ENCODE measurements at regions not wholly inside any gene's neighbourhood (a gene's known extent, or its start where the extent isn't known, plus 50 kb on each side); places are given as distances from the start of the nearest gene placed in this dataset.

GRCh38 chr1:209375671-209376365 is 207.7 kb upstream of the CAMK1G start:
- H3K4me3 ChIP-seq (ENCODE audit: control insufficient read depth, low read depth, low read length) = no peak overlapping the region

GRCh38 chr1:209376774-209377173 is 206.7 kb upstream of the CAMK1G start:
- TF ChIP-seq CTCF (IDR thresholded peaks at IDR 0.05; ENCODE audit: control insufficient read depth, insufficient read depth, low read depth, low read length, missing control alignments) = no peak
- no peak for DNase-seq (ENCODE audit: low read depth)
- H3K4me3 ChIP-seq (ENCODE audit: control insufficient read depth, low read depth, low read length) = no peak overlapping the region

More at GRCh38 chr1:209375671-209376365, 207.7 kb upstream of the CAMK1G start:
- no peak for TF ChIP-seq CTCF (IDR thresholded peaks at IDR 0.05; ENCODE audit: control insufficient read depth, insufficient read depth, low read depth, low read length, missing control alignments)
- DNase-seq (ENCODE audit: low read depth) = peak; percentile 17

GRCh38 chr1:209377995-209378394 is 205.5 kb upstream of the CAMK1G start:
- TF ChIP-seq CTCF (IDR thresholded peaks at IDR 0.05; ENCODE audit: control insufficient read depth, insufficient read depth, low read depth, low read length, missing control alignments) = no peak
- H3K4me3 ChIP-seq (ENCODE audit: control insufficient read depth, low read depth, low read length) = no peak overlapping the region
- DNase-seq (ENCODE audit: low read depth) = no peak

- no peak for DNase-seq (ENCODE audit: low read depth)
- TF ChIP-seq CTCF (IDR thresholded peaks at IDR 0.05; ENCODE audit: control insufficient read depth, insufficient read depth, low read depth, low read length, missing control alignments) = no peak
- no peak overlapping the region for H3K4me3 ChIP-seq (ENCODE audit: control insufficient read depth, low read depth, low read length)
Measured at GRCh38 chr1:209379280-209379679, 204.2 kb upstream of the CAMK1G start.

GRCh38 chr1:209380420-209380819 is 203.1 kb upstream of the CAMK1G start:
- no peak for TF ChIP-seq CTCF (IDR thresholded peaks at IDR 0.05; ENCODE audit: control insufficient read depth, insufficient read depth, low read depth, low read length, missing control alignments)
- DNase-seq (ENCODE audit: low read depth) = no peak
- H3K4me3 ChIP-seq (ENCODE audit: control insufficient read depth, low read depth, low read length) = no peak overlapping the region

- TF ChIP-seq CTCF (IDR thresholded peaks at IDR 0.05; ENCODE audit: control insufficient read depth, insufficient read depth, low read depth, low read length, missing control alignments) = no peak
Measured at GRCh38 chr1:209382231-209383100, 201.0 kb upstream of the CAMK1G start.

More at GRCh38 chr1:209382231-209383100, 201.0 kb upstream of the CAMK1G start:
- no peak for DNase-seq (ENCODE audit: low read depth)
- H3K4me3 ChIP-seq (ENCODE audit: control insufficient read depth, low read depth, low read length) = no peak overlapping the region

Measured in AG09309 (cell line).